Mesendoderm (in vitro differentiated cells): ENCODE measurements at regions not wholly inside any gene's neighbourhood (a gene's known extent, or its start where the extent isn't known, plus 50 kb on each side); places are given as distances from the start of the nearest gene placed in this dataset.

Experiments used
- DNase-seq: peaks from one replicate; pipeline ENCODE4 v3.0.0; 2013
- H2AK5ac ChIP-seq: 2 replicates; pipeline ENCODE4 v1.6.1; 2013; ENCODE audit warnings: low read length, inconsistent platforms
- H2BK120ac ChIP-seq: 2 replicates; pipeline ENCODE4 v1.6.1; 2013; ENCODE audit warnings: low read depth, mild to moderate bottlenecking, low read length, moderate library complexity, mixed read lengths
- H2BK15ac ChIP-seq: replicated peaks from 2 replicates; pipeline ENCODE4 v1.6.1; 2013; ENCODE audit warnings: low read depth, mild to moderate bottlenecking, moderate library complexity
- H2BK5ac ChIP-seq: 2 replicates; pipeline ENCODE4 v1.6.1; 2013; ENCODE audit warnings: low read length, inconsistent platforms
- H3K18ac ChIP-seq: 2 replicates; pipeline ENCODE4 v1.6.1; 2013; ENCODE audit warnings: mild to moderate bottlenecking, low read length, mixed read lengths
- H3K23ac ChIP-seq: one replicate; pipeline ENCODE4 v1.6.1; 2013; ENCODE audit warnings: low read length
- H3K27ac ChIP-seq: 2 replicates; pipeline ENCODE4 v1.5.1; 2013; ENCODE audit warnings: low read depth, mild to moderate bottlenecking, inconsistent platforms, low read length, moderate library complexity
- H3K27me3 ChIP-seq: 2 replicates; pipeline ENCODE4 v1.6.1; 2013; ENCODE audit warnings: low read length, control low read depth, mild to moderate bottlenecking, inconsistent platforms; ENCODE audit not compliant: insufficient read depth, poor library complexity
- H3K36me3 ChIP-seq: 2 replicates; pipeline ENCODE4 v1.6.1; 2013; ENCODE audit warnings: low read length, inconsistent platforms; ENCODE audit not compliant: control insufficient read depth, insufficient read depth
- H3K4ac ChIP-seq: one replicate; pipeline ENCODE4 v1.6.1; 2013; ENCODE audit warnings: low read depth, mild to moderate bottlenecking, low read length, moderate library complexity
- H3K4me1 ChIP-seq: 2 replicates; pipeline ENCODE4 v1.6.1; 2013; ENCODE audit warnings: low read depth, low read length, inconsistent platforms; ENCODE audit not compliant: control insufficient read depth
- H3K4me2 ChIP-seq: 2 replicates; pipeline ENCODE4 v1.6.1; 2013; ENCODE audit warnings: low read length
- H3K4me3 ChIP-seq: 2 replicates; pipeline ENCODE4 v1.5.1; 2013; ENCODE audit warnings: mild to moderate bottlenecking, low read length
- H3K56ac ChIP-seq: one replicate; pipeline ENCODE4 v1.6.1; 2013; ENCODE audit warnings: low read length
- H3K79me1 ChIP-seq: 2 replicates; pipeline ENCODE4 v1.6.1; 2013; ENCODE audit warnings: low read length, inconsistent platforms
- H3K79me2 ChIP-seq: 2 replicates; pipeline ENCODE4 v1.6.1; 2013; ENCODE audit warnings: mild to moderate bottlenecking, low read length; ENCODE audit not compliant: control insufficient read depth, insufficient read depth
- H3K9ac ChIP-seq: 2 replicates; pipeline ENCODE4 v1.6.1; 2013; ENCODE audit warnings: low read length, inconsistent platforms
- H4K5ac ChIP-seq: one replicate; pipeline ENCODE4 v1.6.1; 2013; ENCODE audit warnings: low read length
- H4K8ac ChIP-seq: one replicate; pipeline ENCODE4 v1.6.1; 2013; ENCODE audit warnings: low read depth, mild to moderate bottlenecking, control low read depth, low read length, moderate library complexity
- WGBS: extraction: QIAGEN DNeasy Blood & Tissue Kit; methylation state at CpG from one replicate; pipeline ENCODE4 v1.1.7; 2013; ENCODE audit warnings: low lambda C conversion rate, missing lambda C conversion rate; ENCODE audit not compliant: insufficient coverage; ENCODE audit errors: extremely low coverage; 5-methylcytosine and 5-hydroxymethylcytosine counted together

DNA sequence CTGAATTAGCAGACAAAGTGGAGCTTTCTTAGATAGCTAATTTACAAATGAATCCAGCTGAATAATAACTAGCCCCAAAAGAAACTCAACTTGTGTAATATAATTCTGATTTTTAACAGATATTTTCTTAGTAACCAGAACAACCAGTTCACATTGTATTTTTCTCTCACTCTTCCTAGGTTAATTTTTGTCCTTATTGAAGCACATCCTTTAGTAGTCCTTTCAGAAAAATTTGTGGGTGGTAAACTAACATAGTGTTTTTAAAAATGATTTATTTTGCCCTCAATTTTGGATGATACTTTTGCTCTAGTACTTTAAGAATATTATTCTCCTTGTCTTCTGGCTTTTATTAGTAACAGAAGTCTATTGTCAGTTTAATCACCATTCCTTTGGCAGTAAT lies 190.6 kb upstream of the SLC39A10 start:
- Histone ChIP-seq H3K79me2 (no peaks in the 10 kb centered on the region), H4K8ac (no peak overlapping the region), H3K27ac (no peak overlapping the region), H3K23ac (no peak overlapping the region), H2AK5ac (no peak overlapping the region), H3K36me3 (no peaks in the 10 kb centered on the region), H3K27me3 (no peaks in the 10 kb centered on the region), H2BK5ac (no peak overlapping the region), H3K4me1 (no peaks in the 10 kb centered on the region), H2BK15ac (no peak overlapping the region), H3K4me2 (no peak overlapping the region), H4K5ac (no peak overlapping the region), H3K18ac (no peak overlapping the region), H2BK120ac (no peak overlapping the region), H3K4me3 (no peak overlapping the region), H3K4ac (no peak overlapping the region), H3K56ac (no peak overlapping the region), H3K9ac (no peak overlapping the region), H3K79me1 (no peaks in the 10 kb centered on the region)
- DNase-seq: no peak

DNA sequence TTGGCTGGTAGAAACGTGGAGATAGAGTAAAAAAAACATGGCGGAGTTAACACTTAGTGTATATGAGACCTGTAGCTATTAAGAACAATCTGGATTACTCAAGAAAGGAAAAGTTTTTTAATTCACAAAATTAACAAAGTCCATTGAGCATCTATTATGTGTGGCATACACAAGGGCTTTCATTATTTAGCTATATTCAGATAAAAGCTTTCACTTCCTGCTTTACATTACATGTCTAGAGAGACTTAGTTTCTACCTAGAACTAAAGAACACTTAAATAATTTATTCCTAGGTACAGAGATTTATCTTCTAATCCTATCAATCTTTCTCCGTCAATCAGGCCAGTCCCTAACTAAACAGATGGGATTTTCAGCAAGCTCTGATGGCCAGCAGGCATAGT lies 196.0 kb upstream of the SLC39A10 start:
- Histone ChIP-seq H2AK5ac (no peak overlapping the region), H3K23ac (no peak overlapping the region), H3K4me1 (no peaks in the 10 kb centered on the region), H3K4ac (no peak overlapping the region), H2BK120ac (no peak overlapping the region), H3K27me3 (no peaks in the 10 kb centered on the region), H3K4me2 (no peak overlapping the region), H4K5ac (no peak overlapping the region), H2BK5ac (no peak overlapping the region), H3K79me1 (no peaks in the 10 kb centered on the region), H3K56ac (no peak overlapping the region), H2BK15ac (no peak overlapping the region), H3K9ac (no peak overlapping the region), H3K4me3 (no peak overlapping the region), H3K79me2 (no peaks in the 10 kb centered on the region), H3K27ac (no peak overlapping the region), H4K8ac (no peak overlapping the region), H3K36me3 (no peaks in the 10 kb centered on the region), H3K18ac (no peak overlapping the region)
- no CpG with 5 or more reads among the region's 3 CpGs for WGBS
- DNase-seq: no peak

DNA sequence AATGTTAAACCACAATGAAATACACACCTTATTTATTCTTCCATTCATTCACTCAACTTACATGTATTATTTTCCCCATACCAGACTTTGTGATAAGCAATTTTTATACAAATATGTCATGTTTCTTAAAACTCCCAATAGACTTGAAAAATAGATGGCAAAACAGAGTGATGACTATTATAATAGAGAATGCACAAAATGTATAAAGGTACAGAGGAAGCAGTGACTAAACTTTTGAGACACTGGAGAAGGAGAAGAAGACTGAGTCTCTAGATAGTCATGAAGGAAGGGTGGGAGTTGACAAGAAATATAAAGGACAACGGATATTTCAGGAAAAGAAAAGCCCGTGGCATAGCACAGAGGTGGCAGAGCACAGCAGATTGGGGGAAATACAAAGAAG lies 198.1 kb upstream of the SLC39A10 start:
- Histone ChIP-seq H3K4me2 (no peak overlapping the region), H3K79me2 (no peaks in the 10 kb centered on the region), H3K27ac (no peak overlapping the region), H3K4ac (no peak overlapping the region), H4K5ac (no peak overlapping the region), H2AK5ac (no peak overlapping the region), H3K27me3 (no peaks in the 10 kb centered on the region), H2BK5ac (no peak overlapping the region), H3K9ac (no peak overlapping the region), H3K4me3 (no peak overlapping the region), H2BK15ac (no peak overlapping the region), H3K36me3 (no peaks in the 10 kb centered on the region), H3K18ac (no peak overlapping the region), H3K56ac (no peak overlapping the region), H3K23ac (no peak overlapping the region), H3K4me1 (no peaks in the 10 kb centered on the region), H3K79me1 (no peaks in the 10 kb centered on the region), H2BK120ac (no peak overlapping the region), H4K8ac (no peak overlapping the region)
- DNase-seq: no peak
- no CpG with 5 or more reads among the region's 2 CpGs for WGBS

DNA sequence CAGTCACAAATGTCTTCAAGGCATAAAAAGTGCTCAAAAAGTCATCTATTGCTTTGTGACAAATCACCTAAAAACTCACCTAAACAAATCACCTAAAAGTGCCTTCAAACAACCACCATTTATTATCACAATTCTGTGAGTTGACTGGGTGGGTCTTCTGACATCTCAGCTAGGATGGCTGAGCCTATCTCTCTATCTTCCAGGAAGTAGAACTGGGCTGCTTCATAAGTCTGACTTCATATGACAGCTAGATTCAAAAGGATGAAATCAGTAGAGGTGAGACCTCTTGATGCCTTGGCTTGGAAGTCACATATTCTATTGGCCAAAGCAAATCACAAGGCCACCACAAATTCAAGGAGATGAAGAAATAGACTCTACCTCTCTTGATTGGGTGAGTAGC lies 199.2 kb upstream of the SLC39A10 start:
- H4K8ac ChIP-seq: no peak overlapping the region
- no peak overlapping the region for H3K9ac ChIP-seq
- no peak overlapping the region for H3K4ac ChIP-seq
- no peak overlapping the region for H3K4me2 ChIP-seq
- H2BK15ac ChIP-seq: no peak overlapping the region
- no peaks in the 10 kb centered on the region for H3K27me3 ChIP-seq
- no peak overlapping the region for H2AK5ac ChIP-seq
- no peaks in the 10 kb centered on the region for H3K4me1 ChIP-seq
- H3K18ac ChIP-seq: no peak overlapping the region
- H3K36me3 ChIP-seq: no peaks in the 10 kb centered on the region
- no peak overlapping the region for H4K5ac ChIP-seq
- DNase-seq: no peak
- no peak overlapping the region for H3K23ac ChIP-seq
- no peak overlapping the region for H3K27ac ChIP-seq
- no peak overlapping the region for H3K4me3 ChIP-seq
- H2BK5ac ChIP-seq: no peak overlapping the region
- no peaks in the 10 kb centered on the region for H3K79me2 ChIP-seq
- H3K56ac ChIP-seq: no peak overlapping the region
- H2BK120ac ChIP-seq: no peak overlapping the region
- no peaks in the 10 kb centered on the region for H3K79me1 ChIP-seq

DNA sequence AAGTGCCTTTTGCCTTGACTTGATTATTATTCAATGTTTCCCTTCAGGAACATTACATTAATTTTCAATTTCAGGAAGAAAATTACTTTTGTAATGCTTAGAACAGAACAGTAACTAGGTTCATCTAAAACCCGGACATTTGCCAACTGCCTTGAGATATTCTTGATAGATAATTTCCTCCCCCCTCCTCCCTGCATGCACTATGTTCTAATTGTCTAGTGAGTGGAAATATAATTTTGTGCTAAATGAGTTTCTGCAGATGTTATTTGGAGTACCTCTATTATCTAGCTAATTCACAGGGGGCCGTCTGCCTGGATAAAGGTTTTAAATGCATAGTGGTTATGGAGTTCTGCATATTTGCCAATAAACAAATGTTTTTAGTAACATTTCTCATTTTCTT lies 200.3 kb upstream of the SLC39A10 start:
- Histone ChIP-seq H3K23ac (no peak overlapping the region), H2AK5ac (no peak overlapping the region), H3K9ac (no peak overlapping the region), H4K5ac (no peak overlapping the region), H3K18ac (no peak overlapping the region), H3K4me3 (no peak overlapping the region), H3K79me2 (no peaks in the 10 kb centered on the region), H3K79me1 (no peaks in the 10 kb centered on the region), H2BK120ac (no peak overlapping the region), H3K56ac (no peak overlapping the region), H3K4me2 (no peak overlapping the region), H4K8ac (no peak overlapping the region), H3K36me3 (no peaks in the 10 kb centered on the region), H2BK5ac (no peak overlapping the region), H3K27me3 (no peaks in the 10 kb centered on the region), H3K4me1 (no peaks in the 10 kb centered on the region), H3K27ac (no peak overlapping the region), H2BK15ac (no peak overlapping the region), H3K4ac (no peak overlapping the region)
- no CpG with 5 or more reads among the region's 2 CpGs for WGBS
- DNase-seq: no peak

- Histone ChIP-seq H3K23ac (no peak overlapping the region), H2BK15ac (no peak overlapping the region), H3K4me2 (no peak overlapping the region), H2BK120ac (no peak overlapping the region), H3K27me3 (no peaks in the 10 kb centered on the region), H4K8ac (no peak overlapping the region), H3K79me2 (no peaks in the 10 kb centered on the region), H4K5ac (no peak overlapping the region), H3K4ac (no peak overlapping the region), H3K56ac (no peak overlapping the region), H3K4me1 (no peaks in the 10 kb centered on the region), H2BK5ac (no peak overlapping the region), H2AK5ac (no peak overlapping the region), H3K9ac (no peak overlapping the region), H3K36me3 (no peaks in the 10 kb centered on the region), H3K79me1 (no peaks in the 10 kb centered on the region), H3K18ac (no peak overlapping the region), H3K4me3 (no peak overlapping the region), H3K27ac (no peak overlapping the region)
- no CpG with 5 or more reads among the region's 4 CpGs for WGBS
- peak; percentile 5 for DNase-seq
These were observed 205.9 kb upstream of the SLC39A10 start for GRCh38 chr2:195451160-195451559.
